H1 (cell line): ENCODE measurements at regions not wholly inside any gene's neighbourhood (a gene's known extent, or its start where the extent isn't known, plus 50 kb on each side); places are given as distances from the start of the nearest gene placed in this dataset.

Experiments used
- CTCF ChIA-PET: fragments of 300-600 bp; sonication (Branson Sonifier 250); formaldehyde crosslinking; loops from one replicate; lab custom pipeline; 2021; ENCODE audit not compliant: partially characterized antibody; lab: Charles Lee
- POLR2A ChIA-PET: fragments of 300-600 bp; sonication (Branson Sonifier 250); formaldehyde crosslinking; loops from one replicate; lab custom pipeline; 2021; ENCODE audit warnings: inconsistent platforms; ENCODE audit not compliant: partially characterized antibody; lab: Charles Lee
- DNase-seq, 2 experiments: peaks; one replicate each; pipeline versions ENCODE4 v3.0.0 to v3.0.0-alpha.2; 2010 to 2022; ENCODE audit warnings: low spot score in 2 of 2, low read depth in 1 of 2, mixed read lengths in 1 of 2
- FAIRE-seq: peaks from 2 replicates; lab custom pipeline; 2011; peaks lifted over from hg19 to GRCh38; lab: Jason Lieb, UNC
- H2AFZ ChIP-seq: 2 replicates; pipeline ENCODE4 v1.8.1; 2012; ENCODE audit warnings: low read length, inconsistent platforms
- H2AK5ac ChIP-seq: 2 replicates; pipeline ENCODE4 v1.6.1; 2013; ENCODE audit warnings: low read depth, low read length
- H2BK120ac ChIP-seq: replicated peaks from 2 replicates; pipeline ENCODE3; 2013; ENCODE audit warnings: low read depth, low read length, inconsistent platforms
- H2BK12ac ChIP-seq: 2 replicates; pipeline ENCODE4 v1.6.1; 2013; ENCODE audit warnings: low read depth, low read length
- H2BK15ac ChIP-seq: 2 replicates; pipeline ENCODE4 v1.6.1; 2013; ENCODE audit warnings: low read length
- H2BK20ac ChIP-seq: 2 replicates; pipeline ENCODE4 v1.6.1; 2013; ENCODE audit warnings: low read length
- H2BK5ac ChIP-seq: 2 replicates; pipeline ENCODE4 v1.6.1; 2013; ENCODE audit warnings: low read depth, low read length
- H3K14ac ChIP-seq: 2 replicates; pipeline ENCODE4 v1.6.1; 2013; ENCODE audit warnings: inconsistent platforms; ENCODE audit not compliant: insufficient read length
- H3K18ac ChIP-seq: 2 replicates; pipeline ENCODE4 v1.6.1; 2013; ENCODE audit warnings: low read length; ENCODE audit errors: extremely low read depth
- H3K23ac ChIP-seq: 2 replicates; pipeline ENCODE4 v1.6.1; 2013; ENCODE audit warnings: inconsistent platforms; ENCODE audit not compliant: insufficient read length
- H3K23me2 ChIP-seq: 2 replicates; pipeline ENCODE4 v1.6.1; 2013; ENCODE audit warnings: low read depth, low read length
- H3K27ac ChIP-seq: 2 replicates; pipeline ENCODE4 v1.6.1; 2011; ENCODE audit warnings: low read depth, low read length, inconsistent platforms
- H3K27me3 ChIP-seq, 4 experiments: replicated peaks in 1 of 4; 1 replicate in 1 of 4; 2 replicates in 3 of 4; pipeline versions ENCODE4 v1.6.1 to v1.8.1; 2011 to 2013; ENCODE audit warnings: low read length in 3 of 4, mild to moderate bottlenecking in 3 of 4, inconsistent platforms in 2 of 4, mixed read lengths in 2 of 4, moderate library complexity in 1 of 4; ENCODE audit not compliant: control insufficient read depth in 3 of 4, insufficient read depth in 3 of 4; ENCODE audit errors: extremely low read depth in 1 of 4
- H3K36me3 ChIP-seq, 4 experiments: 2 replicates each; pipeline versions ENCODE4 v1.6.1 to v1.8.1; 2011 to 2013; ENCODE audit warnings: mild to moderate bottlenecking in 4 of 4, low read length in 3 of 4, moderate library complexity in 2 of 4, control low read depth in 1 of 4, inconsistent platforms in 1 of 4; ENCODE audit not compliant: insufficient read depth in 4 of 4, control insufficient read depth in 2 of 4
- H3K4ac ChIP-seq: replicated peaks from 2 replicates; pipeline ENCODE3; 2013; ENCODE audit warnings: low read length, low read depth, mixed read lengths, inconsistent platforms; ENCODE audit not compliant: insufficient read length
- H3K4me1 ChIP-seq, 4 experiments: replicated peaks in 1 of 4; 1 replicate in 1 of 4; 2 replicates in 3 of 4; pipeline versions ENCODE4 v1.6.1 to v1.8.1; 2011 to 2013; ENCODE audit warnings: low read length in 3 of 4, inconsistent platforms in 2 of 4, mixed read lengths in 1 of 4; ENCODE audit not compliant: insufficient read depth in 4 of 4, control insufficient read depth in 3 of 4
- H3K4me2 ChIP-seq, 2 experiments: 2 replicates each; pipeline versions ENCODE4 v1.6.1 to v1.8.1; 2011 to 2013; ENCODE audit warnings: low read depth in 2 of 2, low read length in 2 of 2, control low read depth in 1 of 2, inconsistent platforms in 1 of 2, mild to moderate bottlenecking in 1 of 2; ENCODE audit not compliant: insufficient read depth in 1 of 2
- H3K4me3 ChIP-seq, 4 experiments: fragments of 200-600, 300-600 bp in 1 of 4; sonication (generic), shearing (Covaris generic), sonication (Bioruptor Twin) in 1 of 4; 2 replicates each; pipeline versions ENCODE4 v1.5.1 to v1.8.1; 2011 to 2016; ENCODE audit warnings: low read length in 4 of 4, low read depth in 3 of 4, control low read depth in 2 of 4, inconsistent platforms in 2 of 4, mild to moderate bottlenecking in 2 of 4, mixed read lengths in 1 of 4, moderate library complexity in 1 of 4; ENCODE audit not compliant: insufficient read depth in 2 of 4; ENCODE audit errors: extremely low read depth in 1 of 4
- H3K56ac ChIP-seq: replicated peaks from 2 replicates; pipeline ENCODE3; 2013; ENCODE audit warnings: low read depth, mild to moderate bottlenecking, mixed read lengths, low read length, inconsistent platforms; ENCODE audit not compliant: insufficient read length
- H3K79me1 ChIP-seq: 2 replicates; pipeline ENCODE4 v1.6.1; 2013; ENCODE audit warnings: low read depth, low read length, control low read depth
- H3K79me2 ChIP-seq, 2 experiments: 2 replicates each; pipeline versions ENCODE4 v1.6.1 to v1.8.1; 2012 to 2013; ENCODE audit warnings: low read length in 2 of 2, mild to moderate bottlenecking in 2 of 2, inconsistent platforms in 1 of 2; ENCODE audit not compliant: insufficient read depth in 2 of 2, control insufficient read depth in 1 of 2
- H3K9ac ChIP-seq, 4 experiments: replicated peaks in 1 of 4; 1 replicate in 1 of 4; 2 replicates in 3 of 4; pipeline versions ENCODE4 v1.6.1 to v1.8.1; 2011 to 2013; ENCODE audit warnings: low read depth in 3 of 4, low read length in 3 of 4, control low read depth in 2 of 4, mild to moderate bottlenecking in 2 of 4, moderate library complexity in 2 of 4, inconsistent platforms in 1 of 4; ENCODE audit errors: extremely low read depth in 1 of 4
- H3K9me3 ChIP-seq, 2 experiments: 2 replicates each; pipeline versions ENCODE4 v1.6.1 to v1.8.1; 2012 to 2013; ENCODE audit warnings: mild to moderate bottlenecking in 2 of 2, moderate library complexity in 2 of 2, control low read depth in 1 of 2, inconsistent platforms in 1 of 2, low read depth in 1 of 2, low read length in 1 of 2, mixed read lengths in 1 of 2; ENCODE audit not compliant: insufficient read depth in 2 of 2
- H4K20me1 ChIP-seq, 2 experiments: replicated peaks in 1 of 2; 2 replicates each; pipeline versions ENCODE3 to v1.8.1; 2011 to 2013; ENCODE audit warnings: inconsistent platforms in 2 of 2, low read length in 2 of 2, mild to moderate bottlenecking in 1 of 2; ENCODE audit not compliant: insufficient read depth in 2 of 2, control insufficient read depth in 1 of 2
- H4K5ac ChIP-seq: 2 replicates; pipeline ENCODE4 v1.6.1; 2013; ENCODE audit warnings: low read length, low read depth, mixed read lengths, inconsistent platforms; ENCODE audit not compliant: insufficient read length
- H4K8ac ChIP-seq: 2 replicates; pipeline ENCODE4 v1.8.0; 2013; ENCODE audit warnings: mild to moderate bottlenecking, moderate library complexity, low read length, inconsistent platforms; ENCODE audit not compliant: insufficient read depth; ENCODE audit errors: extremely low read depth
- H4K91ac ChIP-seq: replicated peaks from 2 replicates; pipeline ENCODE3; 2013; ENCODE audit warnings: low read length, mixed read lengths, inconsistent platforms; ENCODE audit not compliant: insufficient read length
- E2F6 ChIP-seq: IDR thresholded peaks from 2 replicates; pipeline ENCODE4 v1.6.1; 2012; ENCODE audit warnings: inconsistent platforms
- EZH2 ChIP-seq: fragments of 200-600 bp; sonication (generic); IDR thresholded peaks from 2 replicates; pipeline ENCODE4 v1.7.1; 2012; ENCODE audit warnings: low read depth, mild to moderate bottlenecking, moderate library complexity, low read length, inconsistent platforms; ENCODE audit not compliant: severe bottlenecking
- FOSL1 ChIP-seq: IDR thresholded peaks from 2 replicates; pipeline ENCODE4 v1.6.1; 2011; ENCODE audit warnings: mild to moderate bottlenecking, low read depth, low read length, moderate library complexity; ENCODE audit not compliant: insufficient read depth
- HDAC6 ChIP-seq: IDR thresholded peaks from one replicate; pipeline ENCODE4 v1.7.1; 2012; ENCODE audit warnings: low read depth, mild to moderate bottlenecking, inconsistent platforms, low read length, moderate library complexity
- KDM1A ChIP-seq: fragments of 200-600, 300-600 bp; sonication (generic); IDR thresholded peaks from 2 replicates; pipeline ENCODE4 v1.7.1; 2016; ENCODE audit warnings: mild to moderate bottlenecking, low read length, borderline replicate concordance
- KDM5A ChIP-seq: fragments of 200-600 bp; IDR thresholded peaks from 2 replicates; pipeline ENCODE4 v1.7.1; 2012; ENCODE audit warnings: mild to moderate bottlenecking, low read length, inconsistent platforms, mixed read lengths
- POLR2A ChIP-seq, 2 experiments: IDR thresholded peaks; 1 replicate in 1 of 2; 2 replicates in 1 of 2; pipeline ENCODE4 v1.6.1; 2011; ENCODE audit warnings: low read depth in 2 of 2, low read length in 2 of 2, mild to moderate bottlenecking in 2 of 2; ENCODE audit errors: control extremely low read depth in 1 of 2
- POLR2AphosphoS5 ChIP-seq: IDR thresholded peaks from 2 replicates; pipeline ENCODE4 v1.6.1; 2011; ENCODE audit warnings: low read depth, low read length
- SP1 ChIP-seq: IDR thresholded peaks from 2 replicates; pipeline ENCODE4 v1.6.1; 2011; ENCODE audit warnings: low read depth, low read length
- SRF ChIP-seq: IDR thresholded peaks from 2 replicates; pipeline ENCODE4 v1.6.1; 2011; ENCODE audit warnings: mild to moderate bottlenecking, low read depth, low read length, moderate library complexity
- ZNF274 ChIP-seq: IDR thresholded peaks from 2 replicates; pipeline ENCODE4 v1.7.0; 2012; ENCODE audit warnings: low read length, borderline replicate concordance; ENCODE audit errors: extremely low read depth
- WGBS, 2 experiments: shearing (Covaris generic) in 1 of 2; methylation state at CpG; one replicate each; pipeline versions ENCODE4 v1.1.6 to v1.1.7; 2013 to 2015; ENCODE audit warnings: low lambda C conversion rate in 2 of 2, mixed read lengths in 2 of 2, inconsistent platforms in 1 of 2, low coverage in 1 of 2, missing lambda C conversion rate in 1 of 2; ENCODE audit not compliant: insufficient replicate concordance in 2 of 2, insufficient coverage in 1 of 2, insufficient read length in 1 of 2; ENCODE audit errors: extremely low coverage in 1 of 2, missing lambda C conversion rate in 1 of 2; 5-methylcytosine and 5-hydroxymethylcytosine counted together

GRCh38 chr21:39119891-39120290, 63.4 kb downstream of the PSMG1 start:
- Histone ChIP-seq H3K27me3 (no peaks in the 10 kb centered on the region), H2BK120ac (no peak overlapping the region), H3K79me2 (no peaks in the 10 kb centered on the region), H3K36me3 (no peaks in the 10 kb centered on the region), H3K27ac (no peak overlapping the region), H4K5ac (no peak overlapping the region), H2BK20ac (no peak overlapping the region), H3K4me1 (no peaks in the 10 kb centered on the region; a peak in 1 of 7 replicates), H3K4me2 (no peak overlapping the region), H3K14ac (no peak overlapping the region), H2AK5ac (no peak overlapping the region), H3K79me1 (no peaks in the 10 kb centered on the region), H3K4me3 (no peak overlapping the region), H2BK5ac (no peak overlapping the region), H3K18ac (no peak overlapping the region), H3K56ac (no peak overlapping the region), H4K20me1 (peaks cover 0 to 1% of the 10 kb centered on the region in 2 experiments), H3K4ac (no peak overlapping the region), H4K91ac (no peak overlapping the region), H2AFZ (no peak overlapping the region), H3K23ac (no peak overlapping the region), H2BK15ac (no peak overlapping the region), H4K8ac (no peak overlapping the region), H2BK12ac (no peak overlapping the region), H3K9ac (no peak overlapping the region), H3K9me3 (no peaks in the 10 kb centered on the region; a peak in 1 of 4 replicates), H3K23me2 (no peaks in the 10 kb centered on the region)
- no peak for TF ChIP-seq KDM1A
- no peak for TF ChIP-seq SRF
- no peak for TF ChIP-seq EZH2
- TF ChIP-seq SP1: no peak
- no peak for TF ChIP-seq POLR2AphosphoS5
- no peak for TF ChIP-seq E2F6
- TF ChIP-seq POLR2A (IDR thresholded peaks at IDR 0.05; ENCODE audit: control extremely low read depth in 1 of 2, low read depth in 2 of 2, low read length in 2 of 2): no peak
- TF ChIP-seq HDAC6: no peak
- no peak for TF ChIP-seq KDM5A
- no peak for TF ChIP-seq ZNF274
- TF ChIP-seq FOSL1: no peak
- CTCF ChIA-PET: interaction anchor here (1.1 to 1.7 kb wide), 3 partner anchors 14 to 614 kb away, joined by 3 to 7 read pairs (median 3); no protein-coding TSS in a partner anchor
- DNase-seq (no peak), FAIRE-seq (no peak)
- POLR2A ChIA-PET: no interaction called here
- WGBS, 2 experiments: 83% methylated on average over 6 of the region's 6 CpGs; no CpG with 5 or more reads in 1 of the 2 experiments
